ENCODE measurements at regions not wholly inside any gene's neighbourhood (a gene's known extent, or its start where the extent isn't known, plus 50 kb on each side); places are given as distances from the start of the nearest gene placed in this dataset.
A peak's percentile ranks its signal among the peaks of the same experiment; 100 is the strongest.

- no peak overlapping the region for H3K27ac ChIP-seq (ENCODE audit: low read depth, low read length)
- no peaks in the 10 kb centered on the region for H3K9me3 ChIP-seq (ENCODE audit: low read depth, low read length)
- no peak overlapping the region for H3K4me2 ChIP-seq (ENCODE audit: insufficient read depth, low read length)
- no peak overlapping the region for H2AFZ ChIP-seq (ENCODE audit: low read length)
- peaks cover 2% of the 10 kb centered on the region for H4K20me1 ChIP-seq (ENCODE audit: insufficient read depth, low read length)
- DNase-seq (ENCODE audit: insufficient read length, low spot score, missing footprints): no peak
- H3K4me3 ChIP-seq (ENCODE audit: insufficient read depth, low read length): no peak overlapping the region
- no peaks in the 10 kb centered on the region for H3K79me2 ChIP-seq (ENCODE audit: insufficient read depth, low read length)
- peaks cover 31% of the 10 kb centered on the region for H3K27me3 ChIP-seq (ENCODE audit: insufficient read depth, low read length)
- no peaks in the 10 kb centered on the region for H3K36me3 ChIP-seq (ENCODE audit: insufficient read depth, low read length)
- TF ChIP-seq CTCF (IDR thresholded peaks at IDR 0.05; ENCODE audit: extremely low read depth, low read depth, low read length): no peak
- no peaks in the 10 kb centered on the region for H3K4me1 ChIP-seq (ENCODE audit: insufficient read depth, low read length)
Observed at GRCh38 chr9:109561137-109561536, 63.0 kb upstream of the PTPN3 start.

GRCh38 chr9:109568089-109568488, 70.0 kb upstream of the PTPN3 start:
- Histone ChIP-seq H3K4me3 (ENCODE audit: insufficient read depth, low read length) (no peak overlapping the region), H3K4me1 (ENCODE audit: insufficient read depth, low read length) (no peaks in the 10 kb centered on the region), H3K27ac (ENCODE audit: low read depth, low read length) (no peak overlapping the region), H3K36me3 (ENCODE audit: insufficient read depth, low read length) (no peaks in the 10 kb centered on the region), H2AFZ (ENCODE audit: low read length) (no peak overlapping the region), H3K4me2 (ENCODE audit: insufficient read depth, low read length) (no peak overlapping the region), H3K9me3 (ENCODE audit: low read depth, low read length) (no peaks in the 10 kb centered on the region), H3K27me3 (ENCODE audit: insufficient read depth, low read length) (peaks cover 39% of the 10 kb centered on the region), H4K20me1 (ENCODE audit: insufficient read depth, low read length) (no peaks in the 10 kb centered on the region), H3K79me2 (ENCODE audit: insufficient read depth, low read length) (no peaks in the 10 kb centered on the region)
- DNase-seq (ENCODE audit: insufficient read length, low spot score, missing footprints): no peak
- no peak for TF ChIP-seq CTCF (IDR thresholded peaks at IDR 0.05; ENCODE audit: extremely low read depth, low read depth, low read length)

- H3K79me2 ChIP-seq (ENCODE audit: insufficient read depth, low read length): no peaks in the 10 kb centered on the region
- no peak overlapping the region for H3K4me3 ChIP-seq (ENCODE audit: insufficient read depth, low read length)
- no peaks in the 10 kb centered on the region for H3K9me3 ChIP-seq (ENCODE audit: low read depth, low read length)
- H3K4me2 ChIP-seq (ENCODE audit: insufficient read depth, low read length): no peak overlapping the region
- DNase-seq (ENCODE audit: insufficient read length, low spot score, missing footprints): no peak
- H4K20me1 ChIP-seq (ENCODE audit: insufficient read depth, low read length): no peaks in the 10 kb centered on the region
- TF ChIP-seq CTCF (IDR thresholded peaks at IDR 0.05; ENCODE audit: extremely low read depth, low read depth, low read length): no peak
- H3K27ac ChIP-seq (ENCODE audit: low read depth, low read length): no peak overlapping the region
- no peak overlapping the region for H2AFZ ChIP-seq (ENCODE audit: low read length)
- no peaks in the 10 kb centered on the region for H3K36me3 ChIP-seq (ENCODE audit: insufficient read depth, low read length)
- H3K27me3 ChIP-seq (ENCODE audit: insufficient read depth, low read length): peaks cover 39% of the 10 kb centered on the region
- H3K4me1 ChIP-seq (ENCODE audit: insufficient read depth, low read length): no peaks in the 10 kb centered on the region
Observed at GRCh38 chr9:109568568-109569210, 70.6 kb upstream of the PTPN3 start.

- Histone ChIP-seq H4K20me1 (ENCODE audit: insufficient read depth, low read length) (no peaks in the 10 kb centered on the region), H3K4me1 (ENCODE audit: insufficient read depth, low read length) (no peaks in the 10 kb centered on the region), H3K4me3 (ENCODE audit: insufficient read depth, low read length) (no peak overlapping the region), H3K27ac (ENCODE audit: low read depth, low read length) (no peak overlapping the region), H3K27me3 (ENCODE audit: insufficient read depth, low read length) (peaks cover 18% of the 10 kb centered on the region), H3K36me3 (ENCODE audit: insufficient read depth, low read length) (no peaks in the 10 kb centered on the region), H3K79me2 (ENCODE audit: insufficient read depth, low read length) (no peaks in the 10 kb centered on the region), H2AFZ (ENCODE audit: low read length) (no peak overlapping the region), H3K4me2 (ENCODE audit: insufficient read depth, low read length) (no peak overlapping the region), H3K9me3 (ENCODE audit: low read depth, low read length) (no peaks in the 10 kb centered on the region)
- peak; percentile 79 for DNase-seq (ENCODE audit: insufficient read length, low spot score, missing footprints)
- peak; percentile 80 for TF ChIP-seq CTCF (IDR thresholded peaks at IDR 0.05; ENCODE audit: extremely low read depth, low read depth, low read length)
Observed at GRCh38 chr9:109574061-109574882, 76.2 kb upstream of the PTPN3 start.

Measured in osteoblast (primary cell).